HS-27A (cell line): ENCODE measurements at regions not wholly inside any gene's neighbourhood (a gene's known extent, or its start where the extent isn't known, plus 50 kb on each side); places are given as distances from the start of the nearest gene placed in this dataset.
"Not testable (repeated sequence)": the region's sequence is repeated elsewhere in the genome, so short reads cannot be mapped to it uniquely, and the experiment has no call there.

Experiments used
- DNase-seq: peaks from one replicate; pipeline ENCODE4 v3.0.0-alpha.2; 2012; ENCODE audit warnings: low read depth, missing footprints

DNA sequence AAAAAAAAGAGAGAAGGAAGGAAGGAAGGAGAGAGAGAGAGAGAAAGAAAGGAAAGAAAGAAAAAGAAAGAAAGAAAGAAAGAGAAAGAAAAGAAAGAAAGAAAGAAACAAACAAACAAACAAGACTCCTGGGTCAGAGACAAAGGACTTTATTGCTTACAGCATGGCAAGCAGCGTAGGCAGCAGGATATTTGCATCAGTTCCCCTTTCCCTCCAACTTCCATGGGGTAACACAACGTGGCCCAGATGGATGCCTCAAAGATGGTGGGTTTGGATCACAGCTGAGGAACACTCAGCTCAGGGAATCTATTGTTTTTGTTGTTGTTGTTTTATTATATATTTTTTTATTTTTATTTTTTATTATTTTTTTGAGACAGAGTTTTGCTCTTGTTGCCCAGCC, 128.5 kb upstream of the VKORC1L1 start:
- no peak for DNase-seq

DNA sequence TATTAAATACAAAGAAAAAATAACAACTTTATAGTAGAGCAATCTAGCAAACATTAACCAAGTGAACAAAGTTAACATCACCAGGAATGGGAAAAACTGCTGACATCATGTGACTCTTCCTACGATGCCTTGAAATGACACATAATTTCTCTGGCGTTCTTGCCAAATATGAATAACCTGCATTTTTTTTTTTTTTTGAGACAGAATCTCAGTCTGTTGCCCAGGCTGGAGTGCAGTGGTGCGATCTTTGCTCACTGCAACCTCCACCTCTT, 126.5 kb upstream of the VKORC1L1 start:
- DNase-seq, result no peak

DNA sequence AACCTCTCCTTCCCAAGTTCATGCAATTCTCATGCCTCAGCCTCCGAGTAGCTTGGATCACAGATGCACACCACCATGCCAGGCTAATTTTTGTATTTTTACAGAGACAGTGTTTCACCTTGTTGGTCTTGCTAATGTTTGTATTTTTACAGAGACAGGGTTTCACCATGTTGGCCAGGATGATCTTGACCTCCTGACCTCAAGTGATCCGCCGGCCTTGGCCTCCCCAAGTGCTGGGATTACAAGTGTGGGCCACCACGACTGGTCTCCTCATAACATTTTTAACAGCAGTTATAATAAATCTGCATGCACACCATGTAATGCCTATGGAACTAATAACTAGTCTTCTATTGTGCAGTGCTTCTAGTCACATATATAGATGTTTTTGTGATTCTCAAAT, 123.8 kb upstream of the VKORC1L1 start:
- no peak for DNase-seq

- no peak for DNase-seq
Observed at GRCh38 chr7:65749518-65749917, 123.4 kb upstream of the VKORC1L1 start.

GRCh38 chr7:65750511-65751344, 122.1 kb upstream of the VKORC1L1 start:
- peak; percentile 58 for DNase-seq

DNA sequence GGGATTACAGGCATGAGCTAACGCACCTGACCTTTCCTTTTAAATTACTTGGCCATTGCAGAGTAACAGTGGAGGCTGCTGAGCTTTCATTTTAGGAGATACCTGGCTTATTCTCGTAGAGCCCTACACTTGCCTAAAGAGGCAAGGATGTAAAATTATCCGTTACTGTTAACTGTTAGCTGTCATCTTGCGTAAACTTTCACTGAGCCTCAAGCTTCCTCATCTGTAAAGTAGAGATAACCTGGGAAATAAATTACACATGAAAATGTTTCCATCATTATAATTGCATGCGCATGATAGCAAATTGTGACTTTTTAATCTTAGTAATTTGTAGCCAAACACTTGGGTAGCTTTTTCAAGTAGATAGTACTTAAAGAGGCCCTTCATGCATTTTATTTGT, 118.8 kb upstream of the VKORC1L1 start:
- not testable (repeated sequence) for DNase-seq

- not testable (repeated sequence) for DNase-seq
Observed at GRCh38 chr7:65758991-65759390, 113.9 kb upstream of the VKORC1L1 start.

- not testable (repeated sequence) for DNase-seq
Observed at GRCh38 chr7:65762712-65763111, 110.2 kb upstream of the VKORC1L1 start.

DNA sequence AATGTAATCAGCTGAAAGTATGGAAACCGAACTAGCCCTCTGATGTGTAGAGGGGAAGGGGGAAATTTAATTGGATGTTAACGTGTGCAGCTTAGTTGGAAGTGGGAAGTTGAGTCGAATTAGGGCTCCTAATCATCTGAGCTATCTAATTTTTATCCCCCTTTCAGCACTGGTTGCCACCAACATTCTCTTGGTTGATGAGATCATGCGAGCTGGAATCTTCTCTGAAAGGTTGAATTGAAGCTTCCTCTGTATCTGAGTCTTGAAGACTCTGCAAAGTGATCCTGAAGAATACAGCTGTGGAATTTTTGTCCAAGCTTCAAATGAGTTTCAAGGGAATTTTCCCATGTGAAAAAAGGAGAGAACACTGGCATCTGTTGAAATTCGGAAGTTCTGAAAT, 109.8 kb upstream of the VKORC1L1 start:
- DNase-seq, result not testable (repeated sequence)

DNA sequence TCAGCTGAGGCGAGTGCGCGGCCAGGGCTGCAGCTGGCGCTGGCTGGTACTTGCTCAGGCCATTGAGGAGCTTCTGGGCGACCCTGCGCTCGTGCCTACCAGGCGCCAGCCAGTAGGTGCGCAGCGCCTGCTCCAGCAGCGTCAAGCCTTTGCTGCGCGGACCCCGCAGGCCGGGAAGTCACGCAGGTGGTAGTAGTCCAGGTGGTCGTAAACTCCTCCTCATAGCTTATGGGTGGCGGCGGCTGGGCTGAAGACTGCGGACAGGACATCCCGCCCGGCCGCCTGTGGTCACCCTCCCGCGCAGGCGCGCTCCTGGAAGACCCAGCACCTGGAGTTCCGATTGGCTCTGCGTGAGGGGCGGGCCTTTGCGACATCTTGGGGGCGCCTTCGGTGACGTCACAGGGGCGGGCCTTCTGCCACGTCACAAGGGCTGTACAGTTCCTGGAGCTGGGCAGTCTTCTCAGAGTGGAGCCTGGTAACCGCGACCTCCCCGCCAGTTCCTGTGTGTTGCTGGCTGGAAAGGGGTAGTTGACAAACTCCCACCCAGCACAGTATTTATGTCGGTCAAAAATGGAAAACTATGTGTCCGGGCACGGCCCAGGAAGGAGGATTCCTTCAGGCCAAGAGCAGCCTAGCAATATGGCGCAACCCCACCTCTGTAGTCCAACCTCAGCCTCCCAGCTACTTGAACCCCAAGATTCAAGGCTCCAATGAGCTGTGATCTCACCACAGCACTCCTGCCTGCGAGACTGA, 102.2 kb upstream of the VKORC1L1 start:
- DNase-seq, result not testable (repeated sequence)

- DNase-seq, result not testable (repeated sequence)
Observed at GRCh38 chr7:65771226-65771569, 101.7 kb upstream of the VKORC1L1 start.

DNA sequence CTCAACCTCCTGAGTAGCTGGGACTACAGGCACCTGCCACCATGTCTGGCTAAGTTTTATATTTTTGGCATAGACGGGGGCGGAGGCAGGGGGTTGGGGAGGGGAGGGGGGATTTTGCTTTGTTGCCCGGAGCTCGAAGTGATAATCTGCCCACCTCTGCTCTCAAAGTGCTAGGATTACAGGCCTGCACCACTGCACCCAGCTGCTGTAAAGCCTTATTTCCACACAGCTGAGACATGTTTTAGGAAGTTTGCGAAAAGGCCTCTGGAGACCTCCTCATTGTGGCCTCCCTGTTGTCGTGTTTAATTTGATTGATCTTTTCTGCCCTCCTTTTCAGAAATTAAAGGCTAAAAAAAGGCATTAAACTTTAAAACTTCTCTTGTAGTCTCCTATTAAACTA, 96.2 kb upstream of the VKORC1L1 start:
- not testable (repeated sequence) for DNase-seq

GRCh38 chr7:65789943-65790342, 82.9 kb upstream of the VKORC1L1 start:
- not testable (repeated sequence) for DNase-seq

DNA sequence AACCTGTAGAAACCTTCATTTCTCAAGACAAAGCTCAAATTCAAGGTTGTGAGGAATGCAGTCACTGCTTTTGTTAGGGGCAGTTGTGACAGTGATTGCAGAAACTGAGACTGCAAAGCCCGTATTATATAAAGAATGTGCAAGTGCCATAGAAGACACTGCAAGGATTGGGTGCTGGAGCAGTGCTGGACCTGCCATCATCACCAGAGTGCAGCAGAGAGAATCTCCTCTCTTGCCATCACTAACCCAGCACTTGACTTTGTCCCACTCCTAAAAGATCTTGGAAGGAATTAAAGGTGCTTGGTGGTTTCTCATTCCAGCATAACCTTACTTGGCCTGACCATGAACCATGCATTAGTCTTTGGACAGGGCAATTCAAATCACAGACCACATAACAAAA, 81.1 kb upstream of the VKORC1L1 start:
- not testable (repeated sequence) for DNase-seq

DNA sequence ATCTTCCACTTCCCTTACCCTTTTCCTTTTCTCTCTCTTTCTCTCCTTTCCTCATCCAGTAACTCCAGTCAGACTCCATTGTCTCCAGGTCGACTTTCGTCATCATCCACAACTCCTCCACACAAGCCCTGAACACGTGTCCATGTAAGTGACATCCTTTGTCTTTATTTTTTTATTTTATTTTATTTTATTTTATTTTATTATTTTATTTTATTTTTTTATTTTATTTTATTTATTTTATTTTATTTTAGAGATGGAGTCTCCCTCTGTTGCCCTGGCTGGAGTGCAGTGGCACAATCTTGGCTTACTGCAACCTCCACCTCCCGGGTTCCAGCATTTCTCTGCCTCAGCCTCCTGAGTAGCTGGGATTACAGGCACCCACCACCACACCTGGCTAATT, 80.1 kb upstream of the VKORC1L1 start:
- not testable (repeated sequence) for DNase-seq

- not testable (repeated sequence) for DNase-seq
Observed at GRCh38 chr7:65794671-65795391, 78.0 kb upstream of the VKORC1L1 start.

GRCh38 chr7:65795392-65795716, 77.5 kb upstream of the VKORC1L1 start:
- not testable (repeated sequence) for DNase-seq

DNA sequence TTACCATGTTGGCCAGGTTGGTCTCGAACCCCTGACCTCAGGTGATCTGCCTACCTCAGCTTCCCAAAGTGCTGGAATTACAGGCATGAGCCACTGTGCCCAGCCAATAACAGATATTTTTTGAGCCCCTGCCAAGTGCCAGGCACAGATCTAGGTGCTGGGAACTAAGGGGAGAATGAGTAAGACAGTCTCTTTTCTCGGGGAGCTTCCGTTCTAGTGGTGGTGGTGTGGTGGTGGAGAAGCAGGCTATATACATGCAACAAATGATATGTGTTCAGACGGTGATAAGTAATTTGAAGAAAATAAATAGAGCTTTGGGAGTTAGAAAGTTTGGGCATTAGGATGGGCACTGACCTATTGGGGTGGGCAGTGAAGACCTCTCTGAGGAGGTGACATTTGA, 76.7 kb upstream of the VKORC1L1 start:
- DNase-seq, result no peak

GRCh38 chr7:65797086-65797485, 75.8 kb upstream of the VKORC1L1 start:
- DNase-seq, result not testable (repeated sequence)

DNA sequence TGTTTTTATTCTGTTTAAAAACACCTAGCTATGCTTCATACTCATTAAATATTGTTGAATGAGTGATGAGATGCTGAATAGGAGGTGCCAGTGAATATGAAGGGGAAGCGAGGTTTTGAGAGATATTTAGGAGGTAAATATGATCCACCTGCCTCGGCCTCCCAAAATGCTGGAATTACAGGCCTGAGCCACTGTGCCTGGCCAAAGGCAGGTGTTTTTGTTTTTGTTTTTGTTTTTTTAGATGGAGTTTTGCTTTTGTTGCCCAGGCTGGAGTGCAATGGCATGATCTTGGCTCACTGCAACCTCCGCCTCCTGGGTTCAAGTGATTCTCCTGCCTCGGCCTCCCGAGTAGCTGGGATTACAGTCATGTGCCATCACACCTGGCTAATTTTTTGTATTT, 75.3 kb upstream of the VKORC1L1 start:
- not testable (repeated sequence) for DNase-seq

DNA sequence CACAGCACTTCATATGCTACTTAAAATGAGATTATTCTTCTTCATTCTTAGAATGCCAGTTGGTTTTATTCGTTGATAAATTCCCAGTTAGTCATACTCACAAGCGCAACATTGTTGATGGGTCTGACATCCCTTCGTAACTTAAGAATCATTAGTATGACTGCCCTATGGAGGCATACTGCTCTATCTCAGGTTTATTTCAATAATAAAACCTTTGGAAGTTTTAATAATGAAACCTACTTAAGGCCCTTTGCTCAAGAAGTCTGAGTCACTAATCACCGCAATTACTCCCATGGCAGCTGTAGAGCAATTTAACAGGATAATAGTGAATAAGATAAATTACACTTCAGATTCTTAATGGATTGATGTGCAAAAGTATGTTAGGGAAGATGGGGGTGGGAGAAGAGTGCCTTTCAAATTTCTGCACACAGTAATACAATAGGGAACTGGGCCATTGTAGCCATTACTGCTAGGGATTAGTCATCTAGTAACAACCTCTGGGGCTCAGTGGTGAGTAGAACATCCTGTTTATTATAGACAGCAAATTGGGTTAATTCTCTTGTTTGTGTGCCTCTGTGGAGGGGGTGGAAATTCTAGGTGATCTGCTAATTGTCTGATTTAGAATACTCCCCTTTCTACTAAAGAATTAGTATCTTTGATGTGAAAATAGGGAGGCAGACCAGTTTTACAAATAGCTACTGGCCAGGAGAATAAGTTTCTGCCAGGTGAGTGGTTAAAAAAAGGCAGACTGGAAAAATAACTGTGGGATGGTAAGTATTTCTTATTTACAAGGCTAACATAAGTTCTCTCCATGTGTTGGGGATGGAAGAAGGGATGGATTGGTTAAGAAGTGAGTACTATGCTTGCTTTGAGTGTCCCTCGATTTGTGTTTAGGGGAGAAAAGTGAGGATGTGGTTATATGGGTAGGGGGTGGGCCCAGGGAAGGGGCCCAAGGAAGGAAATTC, 74.5 kb upstream of the VKORC1L1 start:
- no peak for DNase-seq

DNA sequence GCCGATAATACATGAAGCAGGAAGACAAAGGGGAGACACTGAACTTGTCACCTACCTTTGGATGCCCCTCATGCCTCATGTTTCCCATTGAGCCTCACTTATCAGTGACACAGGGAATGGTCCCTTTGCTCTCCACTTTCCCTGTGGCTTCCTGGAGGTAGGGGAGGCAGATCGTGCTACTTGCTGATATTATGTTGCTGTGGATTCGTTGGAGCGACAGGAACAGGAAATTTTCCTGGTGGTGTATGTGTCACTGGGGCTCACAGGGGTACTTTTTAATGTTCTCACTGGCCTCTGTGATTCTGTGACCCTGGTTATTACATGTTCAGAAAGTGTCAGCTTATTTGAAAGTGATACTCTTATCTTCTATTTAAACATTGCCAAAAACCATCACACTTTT, 72.7 kb upstream of the VKORC1L1 start:
- DNase-seq, result not testable (repeated sequence)
